Calu3 (cell line): ENCODE measurements at regions not wholly inside any gene's neighbourhood (a gene's known extent, or its start where the extent isn't known, plus 50 kb on each side); places are given as distances from the start of the nearest gene placed in this dataset.

Source experiments
- BruUV-seq: library from RNA; stranded (reverse); fragments of 400-500 nt; replicated peaks from 2 replicates; lab custom pipeline; 2021; lab: Mats Ljungman, UMichigan
- CTCF ChIA-PET: fragments of 300-600 bp; sonication (Branson Sonifier 250); formaldehyde crosslinking; loops from one replicate; lab custom pipeline; 2022; ENCODE audit warnings: antibody characterized with exemption; lab: Charles Lee
- DNase-seq: peaks from one replicate; pipeline ENCODE4 v3.0.0; 2022
- H3K27ac Mint-ChIP-seq: one replicate; pipeline ENCODE4 v1.8.0; 2022; ENCODE audit warnings: mixed read lengths; ENCODE audit not compliant: unreplicated experiment
- H3K27me3 Mint-ChIP-seq: one replicate; pipeline ENCODE4 v1.8.0; 2022; ENCODE audit warnings: mixed read lengths; ENCODE audit not compliant: unreplicated experiment
- H3K36me3 Mint-ChIP-seq: one replicate; pipeline ENCODE4 v1.8.0; 2022; ENCODE audit warnings: mild to moderate bottlenecking, moderate library complexity, mixed read lengths; ENCODE audit not compliant: insufficient read depth, unreplicated experiment
- H3K4me1 Mint-ChIP-seq: one replicate; pipeline ENCODE4 v1.8.0; 2022; ENCODE audit warnings: mild to moderate bottlenecking, low read depth, mixed read lengths; ENCODE audit not compliant: unreplicated experiment
- H3K4me3 Mint-ChIP-seq: one replicate; pipeline ENCODE4 v1.8.0; 2022; ENCODE audit warnings: mild to moderate bottlenecking, low read depth, moderate library complexity, mixed read lengths; ENCODE audit not compliant: unreplicated experiment
- H3K9me3 Mint-ChIP-seq: one replicate; pipeline ENCODE4 v1.8.0; 2022; ENCODE audit warnings: low read depth, mixed read lengths; ENCODE audit not compliant: unreplicated experiment
- intact Hi-C: fragments of 100-400 bp; cut with micrococcal nuclease; formaldehyde crosslinking; loops from one replicate; pipeline ENCODE4 v1.10.0; 2022; ENCODE audit not compliant: unreplicated experiment
- TF ChIP-seq, protein P1 (sequence below): fragments of 200-600 bp; IDR thresholded peaks from one replicate; pipeline ENCODE4 v1.8.0; 2022; ENCODE audit warnings: antibody characterized with exemption; ENCODE audit not compliant: unreplicated experiment

DNA sequence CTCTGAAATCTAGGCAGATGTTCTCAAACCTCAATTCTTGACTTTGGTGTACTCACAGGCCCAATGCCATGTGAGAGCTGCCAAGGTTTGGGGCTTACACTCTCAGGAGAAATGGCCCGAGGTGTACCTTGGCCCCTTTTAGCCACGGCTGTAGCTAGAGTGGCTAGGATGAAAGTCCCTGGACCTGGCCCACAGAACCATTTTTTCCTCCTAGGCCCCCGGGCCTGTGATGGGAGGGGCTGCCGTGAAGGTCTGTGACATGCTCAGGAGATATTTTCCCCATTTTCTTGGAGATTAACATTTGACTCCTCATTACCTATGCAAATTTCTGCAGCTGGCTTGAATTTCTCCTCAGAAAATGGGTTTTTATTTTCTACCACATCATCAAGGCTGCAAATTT lies 1296.5 kb downstream of the MAT2B start:
- intact Hi-C loops = no loop called here
- CTCF ChIA-PET = no interaction called here
- H3K9me3 Mint-ChIP-seq = peaks cover 23% of the 10 kb centered on the region
- BruUV-seq = no TSS peak
- no peak overlapping the region for H3K4me3 Mint-ChIP-seq
- no peaks in the 10 kb centered on the region for H3K27me3 Mint-ChIP-seq
- H3K36me3 Mint-ChIP-seq = no peaks in the 10 kb centered on the region
- TF ChIP-seq, protein P1, sequence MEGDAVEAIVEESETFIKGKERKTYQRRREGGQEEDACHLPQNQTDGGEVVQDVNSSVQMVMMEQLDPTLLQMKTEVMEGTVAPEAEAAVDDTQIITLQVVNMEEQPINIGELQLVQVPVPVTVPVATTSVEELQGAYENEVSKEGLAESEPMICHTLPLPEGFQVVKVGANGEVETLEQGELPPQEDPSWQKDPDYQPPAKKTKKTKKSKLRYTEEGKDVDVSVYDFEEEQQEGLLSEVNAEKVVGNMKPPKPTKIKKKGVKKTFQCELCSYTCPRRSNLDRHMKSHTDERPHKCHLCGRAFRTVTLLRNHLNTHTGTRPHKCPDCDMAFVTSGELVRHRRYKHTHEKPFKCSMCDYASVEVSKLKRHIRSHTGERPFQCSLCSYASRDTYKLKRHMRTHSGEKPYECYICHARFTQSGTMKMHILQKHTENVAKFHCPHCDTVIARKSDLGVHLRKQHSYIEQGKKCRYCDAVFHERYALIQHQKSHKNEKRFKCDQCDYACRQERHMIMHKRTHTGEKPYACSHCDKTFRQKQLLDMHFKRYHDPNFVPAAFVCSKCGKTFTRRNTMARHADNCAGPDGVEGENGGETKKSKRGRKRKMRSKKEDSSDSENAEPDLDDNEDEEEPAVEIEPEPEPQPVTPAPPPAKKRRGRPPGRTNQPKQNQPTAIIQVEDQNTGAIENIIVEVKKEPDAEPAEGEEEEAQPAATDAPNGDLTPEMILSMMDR = no peak
- no peak overlapping the region for H3K27ac Mint-ChIP-seq
- H3K4me1 Mint-ChIP-seq = no peaks in the 10 kb centered on the region
- no peak for DNase-seq

DNA sequence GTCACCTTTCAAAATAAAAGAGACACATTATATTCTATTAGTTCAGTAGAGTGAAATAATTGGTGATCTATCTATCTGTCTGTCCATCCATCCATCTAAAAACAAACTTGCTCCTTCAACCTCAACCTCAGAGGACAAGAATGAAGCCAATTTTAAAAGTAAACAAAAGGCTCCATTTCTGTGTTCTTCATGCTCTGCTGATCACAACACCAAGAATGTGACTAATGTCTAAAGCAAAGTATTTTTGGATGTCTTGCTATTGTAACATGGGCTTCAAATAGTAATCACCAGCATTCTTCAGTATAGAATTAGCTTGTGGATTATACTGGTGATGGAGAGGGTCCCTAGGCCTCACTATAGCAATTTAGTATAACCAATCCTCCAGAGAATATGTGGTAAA lies 1304.4 kb downstream of the MAT2B start:
- H3K4me3 Mint-ChIP-seq = no peak overlapping the region
- H3K27me3 Mint-ChIP-seq = no peaks in the 10 kb centered on the region
- CTCF ChIA-PET = no interaction called here
- no TSS peak for BruUV-seq
- TF ChIP-seq, protein P1 = no peak
- H3K36me3 Mint-ChIP-seq = no peaks in the 10 kb centered on the region
- DNase-seq = no peak
- H3K27ac Mint-ChIP-seq = no peak overlapping the region
- intact Hi-C loops = no loop called here
- H3K9me3 Mint-ChIP-seq = peaks cover 7% of the 10 kb centered on the region
- no peaks in the 10 kb centered on the region for H3K4me1 Mint-ChIP-seq

DNA sequence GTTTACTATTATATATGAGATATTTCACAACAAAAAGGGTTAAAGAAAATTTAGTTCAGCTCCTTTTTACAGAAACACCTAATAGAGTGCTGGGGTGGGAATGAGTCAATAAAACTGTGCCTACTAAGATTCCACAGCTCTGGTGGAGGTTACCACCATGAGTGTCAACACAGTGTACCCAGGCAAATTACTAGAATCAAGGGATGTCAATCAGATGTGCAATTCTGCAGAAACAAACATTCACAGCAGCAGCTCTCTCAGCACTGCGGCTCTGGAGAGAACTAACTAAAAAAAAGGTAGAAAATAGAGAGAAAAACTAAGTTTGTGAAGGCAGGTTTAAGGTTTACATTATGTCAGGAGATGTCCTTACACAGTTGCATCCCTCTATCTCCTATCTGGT lies 1313.0 kb downstream of the MAT2B start:
- Mint-ChIP-seq H3K27me3 (no peaks in the 10 kb centered on the region), H3K4me1 (no peaks in the 10 kb centered on the region), H3K36me3 (no peaks in the 10 kb centered on the region), H3K27ac (no peak overlapping the region), H3K9me3 (peaks cover 8% of the 10 kb centered on the region), H3K4me3 (no peak overlapping the region)
- CTCF ChIA-PET = no interaction called here
- DNase-seq = no peak
- intact Hi-C loops = no loop called here
- no TSS peak for BruUV-seq
- TF ChIP-seq, protein P1 = no peak

DNA sequence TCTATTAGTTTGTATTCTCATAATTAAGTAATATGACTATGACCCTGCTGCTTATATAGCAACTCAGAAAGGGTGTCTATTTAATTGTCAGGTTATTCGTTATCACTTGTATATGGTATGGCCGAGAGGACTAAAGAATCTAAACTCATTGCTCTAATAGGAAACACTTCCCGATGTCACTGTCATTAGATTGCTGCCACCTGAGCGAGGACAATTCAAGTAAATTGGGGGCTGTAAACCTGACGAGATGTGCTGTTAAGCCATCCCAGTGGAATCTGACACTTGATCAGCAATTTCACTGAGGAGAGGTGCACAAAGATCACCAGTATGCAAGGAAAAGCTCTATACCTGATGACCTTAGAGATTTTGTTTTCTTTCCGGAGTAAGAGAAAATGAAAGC lies 1319.3 kb downstream of the MAT2B start:
- Mint-ChIP-seq H3K27ac (no peak overlapping the region), H3K4me1 (no peaks in the 10 kb centered on the region), H3K36me3 (no peaks in the 10 kb centered on the region), H3K9me3 (peaks cover 5% of the 10 kb centered on the region), H3K4me3 (no peak overlapping the region), H3K27me3 (no peaks in the 10 kb centered on the region)
- BruUV-seq = no TSS peak
- DNase-seq = no peak
- TF ChIP-seq, protein P1 = no peak
- intact Hi-C loops = no loop called here
- CTCF ChIA-PET = no interaction called here
